ENCODE measurements at regions not wholly inside any gene's neighbourhood (a gene's known extent, or its start where the extent isn't known, plus 50 kb on each side); places are given as distances from the start of the nearest gene placed in this dataset.
"Not testable (repeated sequence)": the region's sequence is repeated elsewhere in the genome, so short reads cannot be mapped to it uniquely, and the experiment has no call there.

DNA sequence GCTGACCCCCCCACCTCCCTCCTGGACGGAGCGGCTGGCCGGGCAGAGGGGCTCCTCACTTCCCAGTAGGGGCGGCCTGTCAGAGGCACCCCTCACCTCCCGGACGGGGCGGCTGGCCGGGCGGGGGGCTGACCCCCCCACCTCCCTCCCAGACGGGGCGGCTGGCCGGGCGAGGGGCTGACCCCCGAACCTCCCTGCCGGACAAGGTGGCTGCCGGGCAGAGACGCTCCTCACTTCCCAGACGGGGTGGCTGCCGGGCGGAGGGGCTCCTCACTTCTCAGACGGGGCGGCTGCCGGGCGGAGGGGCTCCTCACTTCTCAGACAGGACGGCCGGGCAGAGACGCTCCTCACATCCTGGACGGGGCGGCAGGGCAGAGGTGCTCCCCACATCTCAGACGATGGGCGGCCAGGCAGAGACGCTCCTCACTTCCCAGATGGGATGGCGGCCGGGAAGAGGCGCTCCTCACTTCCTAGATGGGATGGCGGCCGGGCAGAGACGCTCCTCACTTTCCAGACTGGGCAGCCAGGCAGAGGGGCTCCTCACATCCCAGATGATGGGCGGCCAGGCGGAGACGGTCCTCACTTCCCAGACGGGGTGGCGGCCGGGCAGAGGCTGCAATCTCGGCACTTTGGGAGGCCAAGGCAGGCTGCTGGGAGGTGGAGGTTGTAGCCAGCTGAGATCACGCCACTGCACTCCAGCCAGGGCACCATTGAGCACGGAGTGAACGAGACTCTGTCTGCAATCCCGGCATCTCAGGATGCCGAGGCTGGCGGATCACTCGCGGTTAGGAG, 66.2 kb upstream of the PAPPA2 start:
- H3K4me3 ChIP-seq (ENCODE audit: insufficient read depth, low read length); H3K27ac ChIP-seq (ENCODE audit: low read depth, low read length): not testable (repeated sequence)

DNA sequence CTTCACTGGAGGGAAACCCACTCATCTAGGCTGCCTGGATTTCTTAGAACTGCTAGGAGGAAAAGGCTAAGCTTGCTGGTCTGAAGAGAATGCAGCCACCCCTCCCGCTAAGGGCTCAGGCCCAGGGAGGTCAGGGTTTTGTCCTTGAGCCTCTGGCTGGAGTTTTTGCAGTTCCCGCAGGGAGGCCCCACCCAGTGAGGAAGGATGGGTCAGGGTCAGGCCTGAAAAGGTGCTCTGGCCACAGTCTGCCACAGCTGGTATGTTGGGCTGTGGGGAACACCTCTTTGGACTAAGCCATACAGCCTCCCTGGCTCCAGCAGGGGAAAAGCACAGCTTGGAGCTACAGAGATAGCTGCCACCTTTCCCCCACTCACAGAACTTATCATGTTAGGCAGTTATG, 71.4 kb upstream of the PAPPA2 start:
- no peaks in the 10 kb centered on the region for H4K20me1 ChIP-seq (ENCODE audit: insufficient read depth, low read length)
- no peak overlapping the region for H2AFZ ChIP-seq (ENCODE audit: low read length)
- H3K79me2 ChIP-seq (ENCODE audit: insufficient read depth, low read length), result no peaks in the 10 kb centered on the region
- no peak overlapping the region for H3K27ac ChIP-seq (ENCODE audit: low read depth, low read length)
- H3K4me1 ChIP-seq (ENCODE audit: insufficient read depth, low read length), result no peaks in the 10 kb centered on the region
- H3K27me3 ChIP-seq (ENCODE audit: insufficient read depth, low read length), result no peaks in the 10 kb centered on the region
- no peak overlapping the region for H3K4me3 ChIP-seq (ENCODE audit: insufficient read depth, low read length)
- no peaks in the 10 kb centered on the region for H3K9me3 ChIP-seq (ENCODE audit: low read depth, low read length)
- no peak for DNase-seq (ENCODE audit: insufficient read length, low spot score, missing footprints)
- no peak overlapping the region for H3K4me2 ChIP-seq (ENCODE audit: insufficient read depth, low read length)
- TF ChIP-seq, protein P1, sequence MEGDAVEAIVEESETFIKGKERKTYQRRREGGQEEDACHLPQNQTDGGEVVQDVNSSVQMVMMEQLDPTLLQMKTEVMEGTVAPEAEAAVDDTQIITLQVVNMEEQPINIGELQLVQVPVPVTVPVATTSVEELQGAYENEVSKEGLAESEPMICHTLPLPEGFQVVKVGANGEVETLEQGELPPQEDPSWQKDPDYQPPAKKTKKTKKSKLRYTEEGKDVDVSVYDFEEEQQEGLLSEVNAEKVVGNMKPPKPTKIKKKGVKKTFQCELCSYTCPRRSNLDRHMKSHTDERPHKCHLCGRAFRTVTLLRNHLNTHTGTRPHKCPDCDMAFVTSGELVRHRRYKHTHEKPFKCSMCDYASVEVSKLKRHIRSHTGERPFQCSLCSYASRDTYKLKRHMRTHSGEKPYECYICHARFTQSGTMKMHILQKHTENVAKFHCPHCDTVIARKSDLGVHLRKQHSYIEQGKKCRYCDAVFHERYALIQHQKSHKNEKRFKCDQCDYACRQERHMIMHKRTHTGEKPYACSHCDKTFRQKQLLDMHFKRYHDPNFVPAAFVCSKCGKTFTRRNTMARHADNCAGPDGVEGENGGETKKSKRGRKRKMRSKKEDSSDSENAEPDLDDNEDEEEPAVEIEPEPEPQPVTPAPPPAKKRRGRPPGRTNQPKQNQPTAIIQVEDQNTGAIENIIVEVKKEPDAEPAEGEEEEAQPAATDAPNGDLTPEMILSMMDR (IDR thresholded peaks at IDR 0.05; ENCODE audit: extremely low read depth, low read depth, low read length), result no peak
- H3K36me3 ChIP-seq (ENCODE audit: insufficient read depth, low read length), result no peaks in the 10 kb centered on the region

More for the DNA sequence above, 66.2 kb upstream of the PAPPA2 start:
- DNase-seq (ENCODE audit: insufficient read length, low spot score, missing footprints); H3K79me2 ChIP-seq (ENCODE audit: insufficient read depth, low read length); H3K4me1 ChIP-seq (ENCODE audit: insufficient read depth, low read length); H3K4me2 ChIP-seq (ENCODE audit: insufficient read depth, low read length); H4K20me1 ChIP-seq (ENCODE audit: insufficient read depth, low read length); H3K27me3 ChIP-seq (ENCODE audit: insufficient read depth, low read length); H3K9me3 ChIP-seq (ENCODE audit: low read depth, low read length); H3K36me3 ChIP-seq (ENCODE audit: insufficient read depth, low read length); H2AFZ ChIP-seq (ENCODE audit: low read length): not testable (repeated sequence)

DNA sequence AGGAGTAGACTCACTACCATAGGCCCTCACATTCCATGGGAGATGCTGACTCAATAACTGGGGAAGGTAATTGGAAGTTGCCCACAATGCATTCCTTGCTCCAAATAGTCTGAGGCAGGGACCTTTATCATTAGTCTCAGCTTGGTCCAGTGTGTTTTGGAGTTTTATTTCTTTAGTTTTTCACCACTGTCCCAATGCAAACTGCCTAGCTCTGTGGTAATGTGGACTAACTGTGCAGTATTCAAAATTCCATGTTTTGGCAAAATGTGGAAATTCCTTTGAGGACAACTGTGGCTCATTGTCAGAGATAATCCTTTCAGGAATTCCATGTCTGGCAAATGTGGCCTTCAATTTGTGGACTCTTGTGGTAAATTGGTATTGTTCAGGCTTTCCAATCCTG, 78.1 kb upstream of the PAPPA2 start:
- Histone ChIP-seq H3K36me3 (ENCODE audit: insufficient read depth, low read length) (no peaks in the 10 kb centered on the region), H3K4me2 (ENCODE audit: insufficient read depth, low read length) (no peak overlapping the region)
- DNase-seq (ENCODE audit: insufficient read length, low spot score, missing footprints), result no peak

DNA sequence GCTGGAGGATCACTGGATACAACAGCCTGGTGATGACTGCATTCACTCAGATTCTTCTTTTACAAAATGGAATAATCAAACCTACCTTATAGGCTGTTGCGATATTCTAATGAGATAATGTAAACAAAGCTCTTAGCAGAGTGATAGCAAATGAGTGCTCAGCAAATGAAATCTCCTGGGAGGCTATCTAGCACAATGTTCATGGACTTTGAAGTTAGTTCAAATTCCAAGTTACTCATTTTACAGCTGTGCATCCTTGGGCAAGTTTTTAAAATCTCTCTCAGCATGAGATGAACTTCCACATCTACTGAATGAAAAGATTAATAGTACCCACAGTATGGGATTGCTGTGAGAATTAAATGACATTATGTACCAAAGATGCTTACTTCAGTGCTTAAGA, 80.8 kb upstream of the PAPPA2 start:
- no peaks in the 10 kb centered on the region for H3K36me3 ChIP-seq (ENCODE audit: insufficient read depth, low read length)
- H3K27me3 ChIP-seq (ENCODE audit: insufficient read depth, low read length), result no peaks in the 10 kb centered on the region
- H3K9me3 ChIP-seq (ENCODE audit: low read depth, low read length), result no peaks in the 10 kb centered on the region
- DNase-seq (ENCODE audit: insufficient read length, low spot score, missing footprints), result no peak
- H3K27ac ChIP-seq (ENCODE audit: low read depth, low read length), result no peak overlapping the region
- H2AFZ ChIP-seq (ENCODE audit: low read length), result no peak overlapping the region
- H3K4me1 ChIP-seq (ENCODE audit: insufficient read depth, low read length), result no peaks in the 10 kb centered on the region
- H3K4me3 ChIP-seq (ENCODE audit: insufficient read depth, low read length), result no peak overlapping the region
- TF ChIP-seq, protein P1 (IDR thresholded peaks at IDR 0.05; ENCODE audit: extremely low read depth, low read depth, low read length), result no peak
- H3K79me2 ChIP-seq (ENCODE audit: insufficient read depth, low read length), result no peaks in the 10 kb centered on the region
- no peaks in the 10 kb centered on the region for H4K20me1 ChIP-seq (ENCODE audit: insufficient read depth, low read length)
- no peak overlapping the region for H3K4me2 ChIP-seq (ENCODE audit: insufficient read depth, low read length)

More for the DNA sequence above, 78.1 kb upstream of the PAPPA2 start:
- H2AFZ ChIP-seq (ENCODE audit: low read length), result no peak overlapping the region
- no peaks in the 10 kb centered on the region for H3K4me1 ChIP-seq (ENCODE audit: insufficient read depth, low read length)
- no peak overlapping the region for H3K27ac ChIP-seq (ENCODE audit: low read depth, low read length)
- H3K79me2 ChIP-seq (ENCODE audit: insufficient read depth, low read length), result no peaks in the 10 kb centered on the region
- no peaks in the 10 kb centered on the region for H3K27me3 ChIP-seq (ENCODE audit: insufficient read depth, low read length)
- no peaks in the 10 kb centered on the region for H4K20me1 ChIP-seq (ENCODE audit: insufficient read depth, low read length)
- no peaks in the 10 kb centered on the region for H3K9me3 ChIP-seq (ENCODE audit: low read depth, low read length)
- TF ChIP-seq, protein P1 (IDR thresholded peaks at IDR 0.05; ENCODE audit: extremely low read depth, low read depth, low read length), result no peak
- H3K4me3 ChIP-seq (ENCODE audit: insufficient read depth, low read length), result no peak overlapping the region

All from osteoblast (primary cell).